Left cardiac atrium (tissue), 4 donors: ENCODE measurements at regions not wholly inside any gene's neighbourhood (a gene's known extent, or its start where the extent isn't known, plus 50 kb on each side); places are given as distances from the start of the nearest gene placed in this dataset.
"Not testable (repeated sequence)": the region's sequence is repeated elsewhere in the genome, so short reads cannot be mapped to it uniquely, and the experiment has no call there.

Source experiments
- ATAC-seq, 2 donors: fragments of 200-7000 bp; cut with Tn5 transposase; one replicate each; pipeline ENCODE4 v1.9.1; 2020; ENCODE audit warnings: mild to moderate bottlenecking in 2 of 2, moderate library complexity in 2 of 2
- DNase-seq: peaks from one replicate; pipeline ENCODE4 v3.0.0-alpha.2; 2020
- intact Hi-C, 2 donors: fragments of 100-400 bp; cut with DNase I; formaldehyde crosslinking; loops; one replicate each; pipeline versions ENCODE4 v1.14.1 to v1.15.1; 2022 to 2023
- donor health status: DM: no; HTN: yes; CAD: no.
- donor health status: DM: no; HTN: yes; CAD: no; lungs with severe emphysema.
- donor health status: DM: yes; HTN: yes; CAD: no.
- donor health status: Dilated cardiomyopathy.

DNA sequence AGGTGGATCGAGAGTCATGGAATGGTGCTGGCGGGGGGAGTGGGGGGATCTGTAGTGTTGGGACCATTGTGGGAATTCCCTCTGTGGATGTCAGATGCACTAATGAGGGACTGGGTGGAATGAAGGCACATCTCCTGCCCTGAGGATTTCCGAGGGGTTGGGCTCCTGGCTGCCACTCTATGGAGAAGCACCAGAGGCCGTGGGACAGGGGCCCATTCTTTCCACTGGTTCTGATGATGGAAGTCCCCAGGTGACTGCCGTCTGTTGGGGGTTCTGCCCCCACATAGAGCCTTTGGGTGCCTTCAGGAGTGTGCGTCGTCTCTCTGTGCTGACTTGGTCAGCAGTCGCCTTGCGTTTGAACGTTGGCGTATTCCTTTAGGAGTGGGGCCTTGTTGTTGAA lies 202.9 kb downstream of the GLRX3 start:
- intact Hi-C loops, result no loop called here
- no peak for ATAC-seq
- no peak for DNase-seq

- intact Hi-C loops, result no loop called here
- ATAC-seq, result no peak
- no peak for DNase-seq
These were observed 203.7 kb downstream of the GLRX3 start for GRCh38 chr10:130339911-130340310.

- intact Hi-C loops, result no loop called here
- DNase-seq, result no peak
- ATAC-seq, result no peak
These were observed 204.6 kb downstream of the GLRX3 start for GRCh38 chr10:130340816-130341215.

DNA sequence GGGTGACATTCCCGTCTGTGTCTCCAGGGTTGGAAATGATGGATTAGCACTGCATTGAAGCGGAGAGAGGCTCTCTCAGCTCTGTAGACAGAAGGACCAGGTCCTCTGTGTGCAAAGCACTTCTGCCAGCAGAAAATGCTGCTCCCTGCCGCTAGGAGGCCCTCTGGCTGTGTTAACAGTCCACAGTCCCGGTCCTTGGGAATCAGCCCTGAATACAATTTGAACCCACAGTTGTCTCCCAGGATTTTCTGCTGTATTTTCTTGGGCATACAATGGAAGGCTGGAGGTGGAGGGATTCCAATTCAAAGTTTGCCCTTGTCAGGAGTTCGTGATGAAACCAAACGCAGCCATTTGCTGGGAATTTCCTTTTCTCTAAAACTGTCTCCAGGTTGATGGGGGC lies 205.2 kb downstream of the GLRX3 start:
- DNase-seq (no peak), ATAC-seq (peak in 1 of 2 donors; percentile 27)
- intact Hi-C loops, result no loop called here

DNA sequence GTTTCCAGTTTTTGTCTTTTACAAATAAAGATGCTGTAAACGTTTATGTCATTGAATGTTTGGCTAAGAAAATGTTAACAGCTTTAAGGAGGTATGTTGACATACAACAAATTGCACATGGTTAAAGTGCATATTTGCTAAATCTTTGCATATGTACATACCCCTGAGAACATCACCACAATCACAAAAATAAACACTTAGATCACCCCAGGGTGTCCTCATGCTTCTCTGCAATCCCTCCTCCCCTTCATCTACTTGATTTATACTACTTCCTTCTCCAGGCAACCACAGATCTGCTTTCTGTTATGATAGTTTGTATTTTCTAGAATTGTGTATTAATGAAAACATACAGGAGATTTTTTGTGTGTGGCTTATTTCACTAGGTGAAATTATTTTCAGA lies 209.5 kb downstream of the GLRX3 start:
- DNase-seq, result no peak
- intact Hi-C loops, result no loop called here
- ATAC-seq, result no peak

- DNase-seq, result no peak
- intact Hi-C loops, result no loop called here
- ATAC-seq, result no peak
These were observed 214.8 kb downstream of the GLRX3 start for GRCh38 chr10:130350996-130351395.

GRCh38 chr10:130351466-130352290 lies 215.5 kb downstream of the GLRX3 start:
- no peak for DNase-seq
- intact Hi-C loops, result no loop called here

GRCh38 chr10:130352291-130352645 lies 216.1 kb downstream of the GLRX3 start:
- DNase-seq, result no peak
- ATAC-seq, result no peak
- intact Hi-C loops, result no loop called here

More at GRCh38 chr10:130351466-130352290, 215.5 kb downstream of the GLRX3 start:
- ATAC-seq, result no peak

- intact Hi-C loops, result no loop called here
- no peak for DNase-seq
- ATAC-seq, result no peak
These were observed 217.9 kb downstream of the GLRX3 start for GRCh38 chr10:130353928-130354572.

GRCh38 chr10:130354573-130354954 lies 218.4 kb downstream of the GLRX3 start:
- no peak for ATAC-seq
- intact Hi-C loops, result no loop called here
- DNase-seq, result no peak

GRCh38 chr10:130354976-130355795 lies 219.0 kb downstream of the GLRX3 start:
- intact Hi-C loops, result no loop called here
- no peak for DNase-seq

DNA sequence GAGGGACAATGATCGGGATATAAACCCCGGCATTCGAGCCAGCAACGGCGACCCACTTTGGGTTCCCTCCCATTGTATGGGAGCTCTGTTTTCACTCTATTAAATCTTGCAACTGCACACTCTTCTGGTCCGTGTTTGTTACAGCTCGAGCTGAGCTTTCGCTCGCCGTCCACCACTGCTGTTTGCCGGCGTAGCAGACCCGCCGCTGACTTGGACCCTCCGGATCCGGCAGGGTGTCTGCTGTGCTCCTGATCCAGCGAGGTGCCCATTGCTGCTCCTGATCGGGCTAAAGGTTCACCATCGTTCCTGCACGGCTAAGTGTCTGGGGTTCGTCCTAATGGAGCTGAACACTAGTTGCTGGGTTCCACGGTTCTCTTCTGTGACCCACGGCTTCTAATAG lies 220.2 kb downstream of the GLRX3 start:
- DNase-seq, ATAC-seq, intact Hi-C loops: not testable (repeated sequence)

More at GRCh38 chr10:130354976-130355795, 219.0 kb downstream of the GLRX3 start:
- ATAC-seq, result no peak

DNA sequence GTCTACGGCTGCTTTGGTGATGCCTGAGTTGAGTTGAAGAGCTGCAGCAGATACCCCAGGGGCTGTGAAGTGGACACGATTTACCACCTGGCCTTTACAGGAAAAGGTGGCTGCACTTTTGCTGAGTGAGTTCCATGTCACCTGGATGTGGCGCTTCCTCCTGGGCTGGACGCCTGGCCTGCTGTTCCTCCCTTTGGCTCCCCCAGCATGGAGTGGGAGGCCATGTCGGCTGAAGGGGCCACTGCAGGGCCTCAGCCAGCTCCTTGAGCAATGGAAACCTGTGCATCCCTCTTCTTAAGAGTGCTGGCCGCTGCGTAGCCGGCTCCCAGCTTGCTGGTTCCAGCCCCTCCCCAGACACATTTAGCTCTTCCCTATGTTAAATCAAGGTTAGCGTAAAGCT lies 221.0 kb downstream of the GLRX3 start:
- DNase-seq (no peak), ATAC-seq (no peak)
- intact Hi-C loops, result no loop called here

DNA sequence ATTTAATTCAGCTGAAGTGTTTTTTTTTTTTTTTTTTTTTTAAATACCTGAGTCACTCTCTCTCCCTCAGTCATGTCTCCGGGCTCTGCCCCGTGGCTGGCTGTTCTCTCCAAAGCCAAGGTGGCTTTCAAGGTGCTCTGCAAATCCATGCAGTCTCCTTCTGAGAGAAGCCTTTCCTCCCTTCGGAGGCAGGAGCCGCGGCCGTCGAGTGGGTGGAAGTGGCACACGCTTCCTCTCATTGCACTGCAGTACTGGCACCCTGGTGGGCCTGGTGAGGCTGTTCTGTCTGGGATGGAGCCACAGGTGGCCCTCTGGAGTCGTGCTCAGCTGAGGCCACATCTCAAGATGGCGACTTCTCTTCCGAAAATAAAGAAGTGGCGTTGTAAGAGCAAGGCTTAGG lies 221.8 kb downstream of the GLRX3 start:
- ATAC-seq (no peak), DNase-seq (no peak)
- intact Hi-C loops, result no loop called here

DNA sequence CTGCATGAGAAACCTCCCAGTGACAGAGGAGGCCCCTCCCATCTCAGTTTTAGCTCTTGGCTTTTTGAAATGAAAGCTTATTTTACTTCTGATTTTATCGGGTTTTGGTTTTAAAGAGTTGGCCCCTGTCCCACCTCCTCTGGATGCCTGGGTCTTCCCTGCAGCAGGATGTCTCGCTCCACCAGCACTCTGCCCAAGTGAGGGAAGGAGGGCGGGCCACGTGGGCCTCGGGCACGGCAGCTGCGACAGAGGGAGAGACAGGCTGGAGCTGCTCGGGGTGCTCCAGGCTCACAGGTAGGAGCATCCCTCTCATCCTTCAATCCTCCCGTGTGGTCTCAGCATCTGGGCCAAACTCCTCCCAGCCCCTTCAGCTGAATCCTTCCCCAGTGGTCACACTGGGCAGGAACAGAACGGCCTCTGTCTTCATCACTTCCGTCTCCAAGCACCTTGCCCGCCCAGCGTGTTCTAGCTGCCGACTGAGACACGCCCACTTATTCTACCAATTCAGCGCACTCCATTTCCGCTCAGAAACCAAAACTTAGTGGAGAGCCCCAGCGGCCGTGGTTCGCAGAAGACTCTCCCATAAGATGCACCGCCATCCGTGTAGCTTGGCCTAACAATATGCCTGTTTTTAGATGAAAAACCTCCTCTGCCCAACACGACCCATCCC lies 222.9 kb downstream of the GLRX3 start:
- ATAC-seq (no peak), DNase-seq (no peak)
- intact Hi-C loops, result no loop called here

DNA sequence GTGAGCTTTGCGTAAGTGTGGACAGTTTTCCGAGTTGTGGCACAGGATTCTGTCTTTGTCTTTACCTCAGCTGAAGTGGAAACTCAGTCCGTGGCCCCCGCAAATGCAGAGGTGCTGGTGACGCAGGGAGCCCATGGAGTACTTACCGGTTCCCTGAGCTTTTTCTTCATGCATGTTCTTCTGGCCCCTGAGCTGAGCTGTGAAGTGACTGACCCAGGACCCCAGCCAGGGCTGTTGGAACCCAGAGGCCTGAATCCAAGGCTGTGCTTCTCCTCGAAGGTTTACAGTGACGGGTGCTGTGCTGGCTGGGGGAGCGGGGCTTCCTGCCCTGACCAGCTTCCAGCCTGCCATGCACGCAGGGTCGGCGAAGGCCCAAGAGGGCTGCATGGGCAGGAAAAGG lies 223.5 kb downstream of the GLRX3 start:
- DNase-seq, result no peak

GRCh38 chr10:130360826-130361311 lies 224.7 kb downstream of the GLRX3 start:
- ATAC-seq, result peak in 1 of 2 donors; percentile 19
- intact Hi-C loops, result no loop called here
- DNase-seq, result no peak

More for the DNA sequence above, 223.5 kb downstream of the GLRX3 start:
- no peak for ATAC-seq
- intact Hi-C loops, result no loop called here

GRCh38 chr10:130361351-130362105 lies 225.3 kb downstream of the GLRX3 start:
- intact Hi-C loops, result no loop called here
- ATAC-seq (peak; percentile 9 to 45), DNase-seq (no peak)
